ENCODE measurements at regions not wholly inside any gene's neighbourhood (a gene's known extent, or its start where the extent isn't known, plus 50 kb on each side); places are given as distances from the start of the nearest gene placed in this dataset.

GRCh38 chr6:169997187-169997929, 245.9 kb downstream of the ERMARD start:
- no peak for TF ChIP-seq CTCF (conservative IDR thresholded peaks at IDR 0.05; ENCODE audit: low read depth in 2 of 2)
- no peak for TF ChIP-seq REST (IDR thresholded peaks at IDR 0.05; ENCODE audit: unreplicated experiment)
- no peak for TF ChIP-seq EZH2phosphoT487 (IDR thresholded peaks at IDR 0.05; ENCODE audit: unreplicated experiment)
- TF ChIP-seq JUNB (IDR thresholded peaks at IDR 0.05; ENCODE audit: unreplicated experiment) = no peak
- TF ChIP-seq ZNF331 (CRISPR knock-in tag; IDR thresholded peaks at IDR 0.05; ENCODE audit: low read depth) = no peak
- TF ChIP-seq POLR2AphosphoS5 (IDR thresholded peaks at IDR 0.05; ENCODE audit: low read depth) = no peak
- no peak for TF ChIP-seq CREB1 (CRISPR knock-in tag; IDR thresholded peaks at IDR 0.05; ENCODE audit: low read depth)
- TF ChIP-seq EZH2 (IDR thresholded peaks at IDR 0.05; ENCODE audit: low read depth, unreplicated experiment) = no peak
- no peak for TF ChIP-seq ZNF114 (CRISPR knock-in tag; IDR thresholded peaks at IDR 0.05)
- TF ChIP-seq ETS1 (IDR thresholded peaks at IDR 0.05) = no peak
- TF ChIP-seq STAT1 (IDR thresholded peaks at IDR 0.05; ENCODE audit: unreplicated experiment) = no peak
- TF ChIP-seq NANOG (IDR thresholded peaks at IDR 0.05; ENCODE audit: borderline replicate concordance) = no peak
- no peak for TF ChIP-seq ZNF462 (CRISPR knock-in tag; IDR thresholded peaks at IDR 0.05)

Measured in GM23338 (cell line).